ENCODE measurements at regions not wholly inside any gene's neighbourhood (a gene's known extent, or its start where the extent isn't known, plus 50 kb on each side); places are given as distances from the start of the nearest gene placed in this dataset.
A peak's percentile ranks its signal among the peaks of the same experiment; 100 is the strongest.
"Not testable (repeated sequence)": the region's sequence is repeated elsewhere in the genome, so short reads cannot be mapped to it uniquely, and the experiment has no call there.

- DNase-seq (ENCODE audit: low spot score), result peak; percentile 25
Observed at GRCh38 chr7:101743241-101743994, 74.0 kb upstream of the CUX1 start.

GRCh38 chr7:101743995-101744360 lies 73.4 kb upstream of the CUX1 start:
- no peak for DNase-seq (ENCODE audit: low spot score)

GRCh38 chr7:101744588-101744987 lies 72.8 kb upstream of the CUX1 start:
- DNase-seq (ENCODE audit: low spot score), result no peak

- no peak for DNase-seq (ENCODE audit: low spot score)
Observed at GRCh38 chr7:101746314-101746713, 71.1 kb upstream of the CUX1 start.

GRCh38 chr7:101747053-101747878 lies 70.2 kb upstream of the CUX1 start:
- no peak for DNase-seq (ENCODE audit: low spot score)

GRCh38 chr7:101747879-101748345 lies 69.5 kb upstream of the CUX1 start:
- no peak for DNase-seq (ENCODE audit: low spot score)

GRCh38 chr7:101749891-101750290 lies 67.5 kb upstream of the CUX1 start:
- no peak for DNase-seq (ENCODE audit: low spot score)

- no peak for DNase-seq (ENCODE audit: low spot score)
Observed at GRCh38 chr7:101753316-101753715, 64.1 kb upstream of the CUX1 start.

GRCh38 chr7:101754424-101755159 lies 62.8 kb upstream of the CUX1 start:
- DNase-seq (ENCODE audit: low spot score), result peak; percentile 30

GRCh38 chr7:101757879-101758278 lies 59.5 kb upstream of the CUX1 start:
- no peak for DNase-seq (ENCODE audit: low spot score)

GRCh38 chr7:101758519-101758918 lies 58.9 kb upstream of the CUX1 start:
- DNase-seq (ENCODE audit: low spot score), result not testable (repeated sequence)

- DNase-seq (ENCODE audit: low spot score), result no peak
Observed at GRCh38 chr7:101764221-101764620, 53.2 kb upstream of the CUX1 start.

- DNase-seq (ENCODE audit: low spot score), result no peak
Observed at GRCh38 chr7:101767544-101767943, 49.9 kb upstream of the CUX1 start.
